Nephron (organoid): ENCODE measurements at regions not wholly inside any gene's neighbourhood (a gene's known extent, or its start where the extent isn't known, plus 50 kb on each side); places are given as distances from the start of the nearest gene placed in this dataset.

ENCODE experiments used
- H3K27ac Mint-ChIP-seq, 3 experiments: 2 replicates each; pipeline ENCODE4 v1.8.0; 2020; ENCODE audit warnings: mixed read lengths in 3 of 3, mild to moderate bottlenecking in 2 of 3, moderate library complexity in 1 of 3
- H3K27me3 Mint-ChIP-seq: 2 replicates; pipeline ENCODE4 v1.8.0; 2021; ENCODE audit warnings: low read depth, mild to moderate bottlenecking, moderate library complexity, mixed read lengths
- H3K36me3 Mint-ChIP-seq: 2 replicates; pipeline ENCODE4 v1.8.0; 2020; ENCODE audit warnings: low read depth, mixed read lengths
- H3K4me1 Mint-ChIP-seq: 2 replicates; pipeline ENCODE4 v1.8.0; 2020; ENCODE audit warnings: mixed read lengths
- H3K4me3 Mint-ChIP-seq, 3 experiments: 2 replicates each; pipeline ENCODE4 v1.8.0; 2020; ENCODE audit warnings: mild to moderate bottlenecking in 3 of 3, mixed read lengths in 3 of 3, moderate library complexity in 2 of 3
- H3K9me3 Mint-ChIP-seq: 2 replicates; pipeline ENCODE4 v1.8.0; 2020; ENCODE audit warnings: mixed read lengths
- CTCF ChIP-seq, 3 experiments: fragments of 200-600 bp; sonication (generic); IDR thresholded peaks; one replicate each; pipeline ENCODE4 v1.5.0; 2021; ENCODE audit warnings: antibody characterized with exemption in 3 of 3; ENCODE audit not compliant: unreplicated experiment in 3 of 3

GRCh38 chr7:156492170-156492569 is 148.4 kb upstream of the RNF32 start:
- H3K4me3 Mint-ChIP-seq: no peak overlapping the region
- TF ChIP-seq CTCF (IDR thresholded peaks at IDR 0.05; ENCODE audit: unreplicated experiment in 3 of 3): no peak
- H3K4me1 Mint-ChIP-seq: peaks cover 5% of the 10 kb centered on the region
- H3K9me3 Mint-ChIP-seq: no peaks in the 10 kb centered on the region
- no peak overlapping the region for H3K27ac Mint-ChIP-seq
- H3K27me3 Mint-ChIP-seq: peaks cover 5% of the 10 kb centered on the region
- H3K36me3 Mint-ChIP-seq: no peaks in the 10 kb centered on the region

GRCh38 chr7:156491435-156491834 is 149.1 kb upstream of the RNF32 start:
- no peak for TF ChIP-seq CTCF (IDR thresholded peaks at IDR 0.05; ENCODE audit: unreplicated experiment in 3 of 3)
- peaks cover 5% of the 10 kb centered on the region for H3K27me3 Mint-ChIP-seq
- no peaks in the 10 kb centered on the region for H3K9me3 Mint-ChIP-seq
- H3K4me3 Mint-ChIP-seq: no peak overlapping the region
- H3K27ac Mint-ChIP-seq: no peak overlapping the region
- H3K4me1 Mint-ChIP-seq: peaks cover 3% of the 10 kb centered on the region
- no peaks in the 10 kb centered on the region for H3K36me3 Mint-ChIP-seq

GRCh38 chr7:156490021-156490800 is 150.4 kb upstream of the RNF32 start:
- H3K4me3 Mint-ChIP-seq: no peak overlapping the region
- no peaks in the 10 kb centered on the region for H3K4me1 Mint-ChIP-seq
- no peaks in the 10 kb centered on the region for H3K36me3 Mint-ChIP-seq
- peaks cover 5% of the 10 kb centered on the region for H3K27me3 Mint-ChIP-seq
- no peak for TF ChIP-seq CTCF (IDR thresholded peaks at IDR 0.05; ENCODE audit: unreplicated experiment in 3 of 3)
- no peak overlapping the region for H3K27ac Mint-ChIP-seq
- no peaks in the 10 kb centered on the region for H3K9me3 Mint-ChIP-seq

- no peaks in the 10 kb centered on the region for H3K9me3 Mint-ChIP-seq
- H3K4me3 Mint-ChIP-seq: no peak overlapping the region
- peaks cover 15% of the 10 kb centered on the region for H3K27me3 Mint-ChIP-seq
- H3K4me1 Mint-ChIP-seq: no peaks in the 10 kb centered on the region
- no peaks in the 10 kb centered on the region for H3K36me3 Mint-ChIP-seq
- TF ChIP-seq CTCF (IDR thresholded peaks at IDR 0.05; ENCODE audit: unreplicated experiment in 3 of 3): no peak
- H3K27ac Mint-ChIP-seq: no peak overlapping the region
Observed at GRCh38 chr7:156487811-156488533, 152.6 kb upstream of the RNF32 start.

- no peaks in the 10 kb centered on the region for H3K4me1 Mint-ChIP-seq
- peaks cover 2% of the 10 kb centered on the region for H3K9me3 Mint-ChIP-seq
- no peak overlapping the region for H3K27ac Mint-ChIP-seq
- H3K4me3 Mint-ChIP-seq: no peak overlapping the region
- H3K27me3 Mint-ChIP-seq: peaks cover 26% of the 10 kb centered on the region
- no peak for TF ChIP-seq CTCF (IDR thresholded peaks at IDR 0.05; ENCODE audit: unreplicated experiment in 3 of 3)
- no peaks in the 10 kb centered on the region for H3K36me3 Mint-ChIP-seq
Observed at GRCh38 chr7:156480671-156481070, 159.9 kb upstream of the RNF32 start.
